ENCODE measurements at regions not wholly inside any gene's neighbourhood (a gene's known extent, or its start where the extent isn't known, plus 50 kb on each side); places are given as distances from the start of the nearest gene placed in this dataset.
"Not testable (repeated sequence)": the region's sequence is repeated elsewhere in the genome, so short reads cannot be mapped to it uniquely, and the experiment has no call there.

GRCh38 chr2:224173210-224173609, 134.1 kb upstream of the SERPINE2 start:
- no peak for DNase-seq (ENCODE audit: low spot score in 2 of 2)
- in situ Hi-C loops (cut with MboI; ENCODE audit: low sequenced_read_pairs), result no loop called here
- Histone ChIP-seq H3K27me3 (ENCODE audit: low read depth) (no peaks in the 10 kb centered on the region), H3K9me3 (no peaks in the 10 kb centered on the region), H3K36me3 (replicated peaks) (no peaks in the 10 kb centered on the region), H3K4me3 (no peak overlapping the region), H3K4me1 (no peaks in the 10 kb centered on the region)

GRCh38 chr2:224171226-224171625, 132.1 kb upstream of the SERPINE2 start:
- in situ Hi-C loops (cut with MboI; ENCODE audit: low sequenced_read_pairs), result no loop called here
- H3K36me3 ChIP-seq (replicated peaks), result no peaks in the 10 kb centered on the region
- H3K27me3 ChIP-seq (ENCODE audit: low read depth), result no peaks in the 10 kb centered on the region
- H3K9me3 ChIP-seq, result no peaks in the 10 kb centered on the region
- DNase-seq (ENCODE audit: low spot score in 2 of 2), result no peak
- no peak overlapping the region for H3K4me3 ChIP-seq
- H3K4me1 ChIP-seq, result no peaks in the 10 kb centered on the region

- Histone ChIP-seq H3K9me3 (no peaks in the 10 kb centered on the region), H3K36me3 (replicated peaks) (no peaks in the 10 kb centered on the region), H3K27me3 (ENCODE audit: low read depth) (no peaks in the 10 kb centered on the region), H3K4me3 (no peak overlapping the region), H3K4me1 (no peaks in the 10 kb centered on the region)
- in situ Hi-C loops (cut with MboI; ENCODE audit: low sequenced_read_pairs), result no loop called here
- DNase-seq (ENCODE audit: low spot score in 2 of 2), result no peak
These were observed 130.8 kb upstream of the SERPINE2 start for GRCh38 chr2:224169847-224170246.

- H3K36me3 ChIP-seq (replicated peaks); H3K4me3 ChIP-seq; H3K27me3 ChIP-seq (ENCODE audit: low read depth); H3K4me1 ChIP-seq; H3K9me3 ChIP-seq; in situ Hi-C loops (cut with MboI; ENCODE audit: low sequenced_read_pairs); DNase-seq (ENCODE audit: low spot score in 2 of 2): not testable (repeated sequence)
These were observed 128.7 kb upstream of the SERPINE2 start for GRCh38 chr2:224167781-224168180.

GRCh38 chr2:224166654-224167053, 127.6 kb upstream of the SERPINE2 start:
- H3K9me3 ChIP-seq, result no peaks in the 10 kb centered on the region
- H3K27me3 ChIP-seq (ENCODE audit: low read depth), result no peaks in the 10 kb centered on the region
- H3K36me3 ChIP-seq (replicated peaks), result no peaks in the 10 kb centered on the region
- in situ Hi-C loops (cut with MboI; ENCODE audit: low sequenced_read_pairs), result no loop called here
- no peak for DNase-seq (ENCODE audit: low spot score in 2 of 2)
- H3K4me1 ChIP-seq, result no peaks in the 10 kb centered on the region
- H3K4me3 ChIP-seq, result no peak overlapping the region

- Histone ChIP-seq H3K9me3 (no peaks in the 10 kb centered on the region), H3K4me3 (no peak overlapping the region), H3K36me3 (replicated peaks) (no peaks in the 10 kb centered on the region), H3K27me3 (ENCODE audit: low read depth) (no peaks in the 10 kb centered on the region), H3K4me1 (no peaks in the 10 kb centered on the region)
- no peak for DNase-seq (ENCODE audit: low spot score in 2 of 2)
- in situ Hi-C loops (cut with MboI; ENCODE audit: low sequenced_read_pairs), result no loop called here
These were observed 126.8 kb upstream of the SERPINE2 start for GRCh38 chr2:224165901-224166319.

- H3K4me1 ChIP-seq, result no peaks in the 10 kb centered on the region
- in situ Hi-C loops (cut with MboI; ENCODE audit: low sequenced_read_pairs), result no loop called here
- no peak overlapping the region for H3K4me3 ChIP-seq
- H3K36me3 ChIP-seq (replicated peaks), result no peaks in the 10 kb centered on the region
- no peaks in the 10 kb centered on the region for H3K9me3 ChIP-seq
- H3K27me3 ChIP-seq (ENCODE audit: low read depth), result no peaks in the 10 kb centered on the region
- no peak for DNase-seq (ENCODE audit: low spot score in 2 of 2)
These were observed 124.7 kb upstream of the SERPINE2 start for GRCh38 chr2:224163566-224164307.

- in situ Hi-C loops (cut with MboI; ENCODE audit: low sequenced_read_pairs), result no loop called here
- H3K9me3 ChIP-seq, result no peaks in the 10 kb centered on the region
- DNase-seq (ENCODE audit: low spot score in 2 of 2), result no peak
These were observed 123.0 kb upstream of the SERPINE2 start for GRCh38 chr2:224162122-224162521.

GRCh38 chr2:224161712-224162111, 122.6 kb upstream of the SERPINE2 start:
- in situ Hi-C loops (cut with MboI; ENCODE audit: low sequenced_read_pairs), result no loop called here
- H3K27me3 ChIP-seq (ENCODE audit: low read depth), result no peaks in the 10 kb centered on the region

More at GRCh38 chr2:224162122-224162521, 123.0 kb upstream of the SERPINE2 start:
- no peak overlapping the region for H3K4me3 ChIP-seq
- no peaks in the 10 kb centered on the region for H3K36me3 ChIP-seq (replicated peaks)
- H3K4me1 ChIP-seq, result no peaks in the 10 kb centered on the region
- no peaks in the 10 kb centered on the region for H3K27me3 ChIP-seq (ENCODE audit: low read depth)

GRCh38 chr2:224160917-224161316, 121.8 kb upstream of the SERPINE2 start:
- H3K4me1 ChIP-seq, result no peaks in the 10 kb centered on the region
- H3K9me3 ChIP-seq, result no peaks in the 10 kb centered on the region
- no peak for DNase-seq (ENCODE audit: low spot score in 2 of 2)
- no peaks in the 10 kb centered on the region for H3K36me3 ChIP-seq (replicated peaks)
- in situ Hi-C loops (cut with MboI; ENCODE audit: low sequenced_read_pairs), result no loop called here
- no peaks in the 10 kb centered on the region for H3K27me3 ChIP-seq (ENCODE audit: low read depth)
- no peak overlapping the region for H3K4me3 ChIP-seq

More at GRCh38 chr2:224161712-224162111, 122.6 kb upstream of the SERPINE2 start:
- no peaks in the 10 kb centered on the region for H3K4me1 ChIP-seq
- DNase-seq (ENCODE audit: low spot score in 2 of 2), result no peak
- H3K36me3 ChIP-seq (replicated peaks), result no peaks in the 10 kb centered on the region
- no peak overlapping the region for H3K4me3 ChIP-seq
- H3K9me3 ChIP-seq, result no peaks in the 10 kb centered on the region

- H3K4me3 ChIP-seq, result no peak overlapping the region
- in situ Hi-C loops (cut with MboI; ENCODE audit: low sequenced_read_pairs), result no loop called here
- H3K4me1 ChIP-seq, result no peaks in the 10 kb centered on the region
- H3K36me3 ChIP-seq (replicated peaks), result no peaks in the 10 kb centered on the region
- no peak for DNase-seq (ENCODE audit: low spot score in 2 of 2)
- H3K9me3 ChIP-seq, result no peaks in the 10 kb centered on the region
- no peaks in the 10 kb centered on the region for H3K27me3 ChIP-seq (ENCODE audit: low read depth)
These were observed 120.4 kb upstream of the SERPINE2 start for GRCh38 chr2:224159345-224159928.

- Histone ChIP-seq H3K9me3 (no peaks in the 10 kb centered on the region), H3K36me3 (replicated peaks) (no peaks in the 10 kb centered on the region), H3K4me1 (no peaks in the 10 kb centered on the region), H3K27me3 (ENCODE audit: low read depth) (no peaks in the 10 kb centered on the region), H3K4me3 (no peak overlapping the region)
- DNase-seq (ENCODE audit: low spot score in 2 of 2), result no peak
- in situ Hi-C loops (cut with MboI; ENCODE audit: low sequenced_read_pairs), result no loop called here
These were observed 119.7 kb upstream of the SERPINE2 start for GRCh38 chr2:224158831-224159230.

- H3K4me1 ChIP-seq, result no peaks in the 10 kb centered on the region
- in situ Hi-C loops (cut with MboI; ENCODE audit: low sequenced_read_pairs), result no loop called here
- no peaks in the 10 kb centered on the region for H3K27me3 ChIP-seq (ENCODE audit: low read depth)
- no peaks in the 10 kb centered on the region for H3K36me3 ChIP-seq (replicated peaks)
- H3K4me3 ChIP-seq, result no peak overlapping the region
- no peak for DNase-seq (ENCODE audit: low spot score in 2 of 2)
- no peaks in the 10 kb centered on the region for H3K9me3 ChIP-seq
These were observed 119.0 kb upstream of the SERPINE2 start for GRCh38 chr2:224158061-224158460.

- DNase-seq (ENCODE audit: low spot score in 2 of 2), result no peak
- in situ Hi-C loops (cut with MboI; ENCODE audit: low sequenced_read_pairs), result no loop called here
These were observed 118.6 kb upstream of the SERPINE2 start for GRCh38 chr2:224157655-224158054.

More at GRCh38 chr2:224157655-224158054, 118.6 kb upstream of the SERPINE2 start:
- H3K36me3 ChIP-seq (replicated peaks), result no peaks in the 10 kb centered on the region
- no peaks in the 10 kb centered on the region for H3K27me3 ChIP-seq (ENCODE audit: low read depth)
- H3K9me3 ChIP-seq, result no peaks in the 10 kb centered on the region
- H3K4me3 ChIP-seq, result no peak overlapping the region
- no peaks in the 10 kb centered on the region for H3K4me1 ChIP-seq
